ENCODE measurements at regions not wholly inside any gene's neighbourhood (a gene's known extent, or its start where the extent isn't known, plus 50 kb on each side); places are given as distances from the start of the nearest gene placed in this dataset.
"Not testable (repeated sequence)": the region's sequence is repeated elsewhere in the genome, so short reads cannot be mapped to it uniquely, and the experiment has no call there.

GRCh38 chr6:57708061-57708460 lies 390.6 kb downstream of the PRIM2 start:
- H3K4me1 ChIP-seq (ENCODE audit: control insufficient read depth in 3 of 3, insufficient read depth in 2 of 3, low read depth in 1 of 3, low read length in 2 of 3); H3K27ac ChIP-seq (ENCODE audit: low read depth in 1 of 3, low read length in 2 of 3); H3K36me3 ChIP-seq (ENCODE audit: control insufficient read depth in 3 of 3, insufficient read depth in 2 of 3, low read depth in 1 of 3, low read length in 3 of 3); FAIRE-seq; DNase-seq; H3K27me3 ChIP-seq (ENCODE audit: control insufficient read depth in 3 of 3, insufficient read depth in 3 of 3, low read length in 3 of 3); H3K9me3 ChIP-seq (ENCODE audit: control insufficient read depth in 2 of 2, insufficient read depth in 1 of 2, low read depth in 1 of 2, low read length in 1 of 2); H3K4me3 ChIP-seq (ENCODE audit: low read depth in 1 of 3, low read length in 3 of 3): not testable (repeated sequence)

GRCh38 chr6:57722546-57722945 lies 405.1 kb downstream of the PRIM2 start:
- H3K4me1 ChIP-seq (ENCODE audit: control insufficient read depth in 3 of 3, insufficient read depth in 2 of 3, low read depth in 1 of 3, low read length in 2 of 3); H3K36me3 ChIP-seq (ENCODE audit: control insufficient read depth in 3 of 3, insufficient read depth in 2 of 3, low read depth in 1 of 3, low read length in 3 of 3); FAIRE-seq; H3K9me3 ChIP-seq (ENCODE audit: control insufficient read depth in 2 of 2, insufficient read depth in 1 of 2, low read depth in 1 of 2, low read length in 1 of 2); H3K4me3 ChIP-seq (ENCODE audit: low read depth in 1 of 3, low read length in 3 of 3); DNase-seq; H3K27ac ChIP-seq (ENCODE audit: low read depth in 1 of 3, low read length in 2 of 3); H3K27me3 ChIP-seq (ENCODE audit: control insufficient read depth in 3 of 3, insufficient read depth in 3 of 3, low read length in 3 of 3): not testable (repeated sequence)
- 70 to 93% (median 87%) methylated on average over 1 of the region's 2 CpGs for WGBS, 3 donors

DNA sequence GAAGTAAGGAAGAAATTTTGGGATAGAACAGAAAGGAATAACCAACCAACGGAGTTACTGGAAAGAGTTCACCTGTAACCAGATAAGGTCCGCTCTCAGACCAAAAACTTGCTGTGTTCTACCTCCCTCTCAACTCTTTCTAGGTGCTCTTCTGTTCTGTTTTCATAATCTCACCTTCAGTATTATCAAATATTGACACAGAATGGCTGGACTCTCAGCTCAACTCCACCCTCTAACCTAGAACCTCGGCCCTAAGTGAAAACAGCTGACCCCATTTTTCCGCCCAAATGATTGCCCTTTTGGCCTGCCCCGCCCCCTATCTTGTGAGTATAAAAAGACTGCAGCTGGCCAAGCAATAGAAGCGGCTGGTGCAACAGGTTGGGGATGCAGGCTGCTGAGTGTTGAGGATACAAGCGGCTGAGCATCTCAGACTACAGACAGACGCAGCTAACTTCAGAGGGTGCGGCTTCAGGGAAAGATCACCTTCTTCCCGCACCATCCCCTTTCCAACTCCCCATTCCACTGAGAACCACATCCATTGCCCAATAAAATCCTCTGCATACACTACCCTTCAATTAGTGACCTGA lies 406.5 kb downstream of the PRIM2 start:
- not testable (repeated sequence) for H3K9me3 ChIP-seq (ENCODE audit: control insufficient read depth in 2 of 2, insufficient read depth in 1 of 2, low read depth in 1 of 2, low read length in 1 of 2); H3K4me3 ChIP-seq (ENCODE audit: low read depth in 1 of 3, low read length in 3 of 3); H3K27ac ChIP-seq (ENCODE audit: low read depth in 1 of 3, low read length in 2 of 3); H3K36me3 ChIP-seq (ENCODE audit: control insufficient read depth in 3 of 3, insufficient read depth in 2 of 3, low read depth in 1 of 3, low read length in 3 of 3); FAIRE-seq; H3K27me3 ChIP-seq (ENCODE audit: control insufficient read depth in 3 of 3, insufficient read depth in 3 of 3, low read length in 3 of 3); H3K4me1 ChIP-seq (ENCODE audit: control insufficient read depth in 3 of 3, insufficient read depth in 2 of 3, low read depth in 1 of 3, low read length in 2 of 3); DNase-seq
- WGBS, 3 donors, result 69 to 78% (median 70%) methylated on average over 10 of the region's 10 CpGs

DNA sequence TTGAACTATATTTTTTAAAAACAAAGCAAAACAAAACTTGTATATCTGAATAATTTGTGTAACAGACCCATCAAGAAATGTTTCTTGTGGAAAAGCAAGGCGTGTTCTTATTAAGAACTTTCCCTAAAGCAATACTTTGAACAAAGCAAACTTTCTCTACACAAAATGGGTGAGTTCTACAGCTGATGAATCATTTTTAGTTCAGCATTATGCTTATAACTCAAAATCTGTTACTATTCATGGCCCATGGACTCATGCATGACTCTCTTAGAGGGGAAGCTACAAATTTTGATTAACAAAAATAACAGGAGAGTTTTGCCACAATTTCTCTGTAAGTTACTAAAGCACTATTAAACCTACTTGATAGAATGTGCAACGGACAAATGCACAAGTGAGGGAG lies 412.0 kb downstream of the PRIM2 start:
- H3K27ac ChIP-seq (ENCODE audit: low read depth in 1 of 3, low read length in 2 of 3); H3K9me3 ChIP-seq (ENCODE audit: control insufficient read depth in 2 of 2, insufficient read depth in 1 of 2, low read depth in 1 of 2, low read length in 1 of 2); H3K4me1 ChIP-seq (ENCODE audit: control insufficient read depth in 3 of 3, insufficient read depth in 2 of 3, low read depth in 1 of 3, low read length in 2 of 3); H3K36me3 ChIP-seq (ENCODE audit: control insufficient read depth in 3 of 3, insufficient read depth in 2 of 3, low read depth in 1 of 3, low read length in 3 of 3); H3K4me3 ChIP-seq (ENCODE audit: low read depth in 1 of 3, low read length in 3 of 3); DNase-seq; H3K27me3 ChIP-seq (ENCODE audit: control insufficient read depth in 3 of 3, insufficient read depth in 3 of 3, low read length in 3 of 3); FAIRE-seq: not testable (repeated sequence)
- 65 to 80% (median 79%) methylated on average over 1 of the region's 2 CpGs for WGBS, 3 donors

- not testable (repeated sequence) for FAIRE-seq; H3K4me1 ChIP-seq (ENCODE audit: control insufficient read depth in 3 of 3, insufficient read depth in 2 of 3, low read depth in 1 of 3, low read length in 2 of 3); H3K4me3 ChIP-seq (ENCODE audit: low read depth in 1 of 3, low read length in 3 of 3); H3K27me3 ChIP-seq (ENCODE audit: control insufficient read depth in 3 of 3, insufficient read depth in 3 of 3, low read length in 3 of 3); DNase-seq; H3K27ac ChIP-seq (ENCODE audit: low read depth in 1 of 3, low read length in 2 of 3); H3K9me3 ChIP-seq (ENCODE audit: control insufficient read depth in 2 of 2, insufficient read depth in 1 of 2, low read depth in 1 of 2, low read length in 1 of 2); H3K36me3 ChIP-seq (ENCODE audit: control insufficient read depth in 3 of 3, insufficient read depth in 2 of 3, low read depth in 1 of 3, low read length in 3 of 3)
- 60 to 73% (median 62%) methylated on average over 4 of the region's 4 CpGs for WGBS, 3 donors
Observed at GRCh38 chr6:57730726-57731125, 413.3 kb downstream of the PRIM2 start.

DNA sequence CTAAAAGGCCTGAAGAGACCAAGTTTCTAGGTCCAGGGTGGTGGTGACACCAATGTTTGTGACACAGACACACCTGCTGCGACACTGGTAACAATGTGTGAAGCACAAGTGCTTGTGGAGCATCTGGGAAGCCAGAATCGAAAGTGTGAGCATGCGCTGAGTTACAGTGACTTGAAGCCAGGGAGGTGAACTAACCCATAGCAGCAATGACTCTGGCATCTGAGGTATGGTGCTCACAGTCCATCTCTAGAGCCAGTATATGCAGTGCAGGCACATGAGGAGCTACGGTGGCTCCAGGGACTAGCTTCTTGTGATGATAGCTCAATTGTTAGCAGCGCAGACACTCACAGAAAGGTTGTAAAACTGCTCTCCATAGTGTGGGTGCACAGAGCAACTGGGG lies 430.3 kb downstream of the PRIM2 start:
- not testable (repeated sequence) for H3K36me3 ChIP-seq (ENCODE audit: control insufficient read depth in 3 of 3, insufficient read depth in 2 of 3, low read depth in 1 of 3, low read length in 3 of 3); DNase-seq; H3K27me3 ChIP-seq (ENCODE audit: control insufficient read depth in 3 of 3, insufficient read depth in 3 of 3, low read length in 3 of 3); H3K4me3 ChIP-seq (ENCODE audit: low read depth in 1 of 3, low read length in 3 of 3); H3K9me3 ChIP-seq (ENCODE audit: control insufficient read depth in 2 of 2, insufficient read depth in 1 of 2, low read depth in 1 of 2, low read length in 1 of 2); H3K27ac ChIP-seq (ENCODE audit: low read depth in 1 of 3, low read length in 2 of 3); FAIRE-seq; H3K4me1 ChIP-seq (ENCODE audit: control insufficient read depth in 3 of 3, insufficient read depth in 2 of 3, low read depth in 1 of 3, low read length in 2 of 3)
- WGBS, 3 donors, result 79 to 83% (median 83%) methylated on average over 4 to 5 of the region's 5 CpGs

GRCh38 chr6:57759850-57760249 lies 442.4 kb downstream of the PRIM2 start:
- not testable (repeated sequence) for H3K27ac ChIP-seq (ENCODE audit: low read depth in 1 of 3, low read length in 2 of 3); DNase-seq; H3K4me3 ChIP-seq (ENCODE audit: low read depth in 1 of 3, low read length in 3 of 3); H3K27me3 ChIP-seq (ENCODE audit: control insufficient read depth in 3 of 3, insufficient read depth in 3 of 3, low read length in 3 of 3); FAIRE-seq; H3K36me3 ChIP-seq (ENCODE audit: control insufficient read depth in 3 of 3, insufficient read depth in 2 of 3, low read depth in 1 of 3, low read length in 3 of 3); H3K4me1 ChIP-seq (ENCODE audit: control insufficient read depth in 3 of 3, insufficient read depth in 2 of 3, low read depth in 1 of 3, low read length in 2 of 3); H3K9me3 ChIP-seq (ENCODE audit: control insufficient read depth in 2 of 2, insufficient read depth in 1 of 2, low read depth in 1 of 2, low read length in 1 of 2)
- WGBS, 3 donors, result 83 to 92% (median 88%) methylated on average over 1 of the region's 1 CpG

DNA sequence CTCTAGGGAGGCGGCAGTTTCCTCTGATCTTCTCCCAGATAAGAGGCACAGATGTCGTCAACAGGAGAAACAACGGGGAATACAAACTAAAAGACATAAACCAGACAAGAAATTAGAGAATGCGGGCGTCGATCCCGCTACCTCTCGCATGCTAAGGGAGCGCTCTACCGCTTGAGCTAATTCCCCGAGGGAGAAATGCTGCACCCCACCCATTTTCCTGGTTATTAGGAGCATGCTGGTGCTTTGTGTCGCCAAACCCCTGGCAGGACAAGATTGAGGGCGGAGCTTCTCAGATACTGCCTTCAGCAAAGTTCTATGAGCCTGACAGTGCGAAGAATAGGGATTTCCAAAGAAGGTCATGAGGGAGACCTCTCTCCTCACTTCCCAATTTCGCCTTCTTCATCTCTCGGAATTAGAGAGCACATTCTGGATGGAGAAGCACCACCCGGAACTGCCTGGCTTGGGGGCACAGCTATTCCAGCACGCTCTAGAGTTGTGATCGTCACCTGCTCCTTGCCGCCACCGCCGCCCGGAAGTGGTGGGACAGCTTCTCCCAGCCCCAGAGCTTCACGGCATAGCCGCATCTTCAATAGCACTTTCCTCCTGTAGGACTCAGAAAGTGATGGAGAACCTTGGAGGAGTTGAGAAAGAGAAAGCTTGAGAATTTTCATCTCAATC lies 475.4 kb downstream of the PRIM2 start:
- 8 to 15% (median 14%) methylated on average over 24 to 25 of the region's 25 CpGs for WGBS, 3 donors
- H3K36me3 ChIP-seq (ENCODE audit: control insufficient read depth in 3 of 3, insufficient read depth in 2 of 3, low read depth in 1 of 3, low read length in 3 of 3); H3K9me3 ChIP-seq (ENCODE audit: control insufficient read depth in 2 of 2, insufficient read depth in 1 of 2, low read depth in 1 of 2, low read length in 1 of 2); H3K4me3 ChIP-seq (ENCODE audit: low read depth in 1 of 3, low read length in 3 of 3); H3K27ac ChIP-seq (ENCODE audit: low read depth in 1 of 3, low read length in 2 of 3); H3K4me1 ChIP-seq (ENCODE audit: control insufficient read depth in 3 of 3, insufficient read depth in 2 of 3, low read depth in 1 of 3, low read length in 2 of 3); FAIRE-seq; DNase-seq; H3K27me3 ChIP-seq (ENCODE audit: control insufficient read depth in 3 of 3, insufficient read depth in 3 of 3, low read length in 3 of 3): not testable (repeated sequence)

DNA sequence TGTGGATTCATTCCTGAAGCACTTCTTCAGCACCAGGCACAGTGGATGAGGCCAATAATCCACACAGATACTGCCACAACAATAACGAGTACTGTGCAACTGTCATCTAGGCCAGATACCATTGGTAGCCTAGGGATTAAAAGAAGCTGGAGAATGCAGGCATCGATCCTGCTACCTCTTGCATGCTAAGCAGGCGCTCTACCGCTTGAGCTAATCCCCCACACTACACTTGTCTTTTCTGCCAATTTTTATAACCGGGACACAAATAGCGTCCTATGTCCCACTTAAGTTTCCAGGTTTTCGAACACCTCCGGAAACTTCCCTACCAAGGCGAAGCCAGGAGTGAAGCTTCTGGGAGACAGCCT lies 475.9 kb downstream of the PRIM2 start:
- not testable (repeated sequence) for DNase-seq; H3K36me3 ChIP-seq (ENCODE audit: control insufficient read depth in 3 of 3, insufficient read depth in 2 of 3, low read depth in 1 of 3, low read length in 3 of 3); H3K27ac ChIP-seq (ENCODE audit: low read depth in 1 of 3, low read length in 2 of 3); FAIRE-seq; H3K4me1 ChIP-seq (ENCODE audit: control insufficient read depth in 3 of 3, insufficient read depth in 2 of 3, low read depth in 1 of 3, low read length in 2 of 3); H3K4me3 ChIP-seq (ENCODE audit: low read depth in 1 of 3, low read length in 3 of 3); H3K27me3 ChIP-seq (ENCODE audit: control insufficient read depth in 3 of 3, insufficient read depth in 3 of 3, low read length in 3 of 3); H3K9me3 ChIP-seq (ENCODE audit: control insufficient read depth in 2 of 2, insufficient read depth in 1 of 2, low read depth in 1 of 2, low read length in 1 of 2)
- WGBS, 3 donors, result 12 to 21% (median 14%) methylated on average over 9 of the region's 9 CpGs
